GM23248 (cell line): ENCODE measurements at regions not wholly inside any gene's neighbourhood (a gene's known extent, or its start where the extent isn't known, plus 50 kb on each side); places are given as distances from the start of the nearest gene placed in this dataset.

ENCODE experiments used
- DNase-seq: peaks from one replicate; pipeline ENCODE4 v3.0.0-alpha.2; 2015
- H2AFZ ChIP-seq: fragments of 200-600 bp; sonication (generic); 2 replicates; pipeline ENCODE4 v1.6.1; 2016; ENCODE audit warnings: antibody characterized with exemption
- H3F3A ChIP-seq: fragments of 200-600 bp; sonication (generic); 2 replicates; pipeline ENCODE4 v1.6.1; 2016; ENCODE audit warnings: mild to moderate bottlenecking, antibody characterized with exemption, mixed run types; ENCODE audit not compliant: insufficient read depth
- H3K27ac ChIP-seq: fragments of 200-600 bp; sonication (generic); 2 replicates; pipeline ENCODE4 v1.5.1; 2016; ENCODE audit warnings: mild to moderate bottlenecking
- H3K27me3 ChIP-seq: fragments of 200-600 bp; sonication (generic); replicated peaks from 2 replicates; pipeline ENCODE4 v1.6.1; 2016; ENCODE audit warnings: mild to moderate bottlenecking; ENCODE audit not compliant: insufficient read depth
- H3K36me3 ChIP-seq: fragments of 200-600 bp; sonication (generic); 2 replicates; pipeline ENCODE4 v1.6.1; 2016; ENCODE audit warnings: low read depth, mild to moderate bottlenecking
- H3K4me1 ChIP-seq: fragments of 200-600 bp; sonication (generic); 2 replicates; pipeline ENCODE4 v1.6.1; 2016; ENCODE audit warnings: mild to moderate bottlenecking; ENCODE audit not compliant: insufficient read depth
- H3K4me2 ChIP-seq: fragments of 200-600 bp; sonication (generic); one replicate; pipeline ENCODE4 v1.6.1; 2016; ENCODE audit warnings: mild to moderate bottlenecking; ENCODE audit not compliant: unreplicated experiment
- H3K4me3 ChIP-seq: fragments of 200-600 bp; sonication (generic); 2 replicates; pipeline ENCODE4 v1.5.1; 2016; ENCODE audit warnings: mild to moderate bottlenecking
- H3K79me2 ChIP-seq: fragments of 200-600 bp; sonication (generic); 2 replicates; pipeline ENCODE4 v1.6.1; 2016; ENCODE audit warnings: mild to moderate bottlenecking; ENCODE audit not compliant: insufficient read depth
- H3K9ac ChIP-seq: fragments of 200-600 bp; sonication (generic); 2 replicates; pipeline ENCODE4 v1.6.1; 2016; ENCODE audit warnings: mild to moderate bottlenecking
- H3K9me2 ChIP-seq: fragments of 200-600 bp; sonication (generic); 2 replicates; pipeline ENCODE4 v1.6.1; 2016; ENCODE audit warnings: mixed run types, mild to moderate bottlenecking, moderate library complexity; ENCODE audit not compliant: insufficient read depth
- H3K9me3 ChIP-seq: fragments of 200-600 bp; sonication (generic); one replicate; pipeline ENCODE4 v1.6.1; 2017; ENCODE audit warnings: low read depth
- H4K20me1 ChIP-seq: fragments of 200-600 bp; sonication (generic); 2 replicates; pipeline ENCODE4 v1.6.0; 2016; ENCODE audit not compliant: insufficient read depth
- EZH2 ChIP-seq: fragments of 200-600 bp; sonication (generic); IDR thresholded peaks from 2 replicates; pipeline ENCODE4 v1.6.1; 2018; ENCODE audit warnings: antibody characterized with exemption, mild to moderate bottlenecking; ENCODE audit not compliant: insufficient read depth, poor library complexity, severe bottlenecking
- EZH2phosphoT487 ChIP-seq: fragments of 200-600 bp; sonication (generic); IDR thresholded peaks from 2 replicates; pipeline ENCODE4 v1.6.1; 2018; ENCODE audit warnings: antibody characterized with exemption, moderate library complexity, mild to moderate bottlenecking, low read depth; ENCODE audit not compliant: insufficient read depth
- WGBS, 2 experiments: methylation state at CpG; one replicate each; pipeline ENCODE4 v1.1.6; 2015 to 2017; ENCODE audit warnings: low lambda C conversion rate in 2 of 2, low coverage in 1 of 2; ENCODE audit errors: missing lambda C conversion rate in 2 of 2; 5-methylcytosine and 5-hydroxymethylcytosine counted together
- in situ Hi-C: fragments of 300-500 bp; cut with MboI; formaldehyde crosslinking; loops from 2 replicates; pipeline ENCODE4 v1.15.0; 2020

DNA sequence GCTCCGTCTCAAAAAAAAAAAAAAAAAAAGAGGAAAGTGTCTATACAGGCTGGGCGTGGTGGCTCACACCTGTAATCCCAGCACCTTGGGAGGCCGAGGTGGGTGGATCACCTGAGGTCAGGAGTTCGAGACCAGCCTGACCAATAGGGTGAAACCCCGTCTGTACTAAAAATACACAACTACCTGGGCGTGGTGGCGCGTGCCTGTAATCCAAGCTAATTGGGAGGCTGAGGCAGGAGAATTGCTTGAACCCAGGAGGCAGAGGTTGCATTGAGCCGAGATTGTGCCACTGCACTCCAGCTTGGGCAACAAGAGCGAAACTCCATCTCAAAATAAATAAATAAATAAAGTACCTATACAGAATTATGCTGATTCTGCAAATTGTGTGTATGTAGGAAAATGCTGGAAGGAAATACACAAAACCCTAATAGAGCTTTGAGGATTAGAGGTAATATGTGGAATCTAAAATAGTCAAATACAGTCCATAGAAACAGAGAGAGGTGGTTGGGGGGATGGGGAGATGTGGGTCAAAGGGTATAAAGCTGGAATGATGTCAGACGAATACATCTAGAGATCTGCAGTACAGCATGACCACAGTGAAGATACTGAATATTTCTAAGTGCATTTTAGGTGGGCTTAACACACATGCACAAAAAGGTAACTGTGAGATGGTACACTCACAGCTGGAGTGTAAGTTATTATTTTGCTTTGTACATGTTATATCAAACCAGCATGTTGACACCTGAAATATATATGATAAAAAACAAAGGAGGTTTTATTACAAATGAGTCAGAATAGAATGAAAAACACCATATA lies 174.5 kb upstream of the KLF14 start:
- Histone ChIP-seq H3K9me2 (no peaks in the 10 kb centered on the region), H3K4me1 (peaks cover 41% of the 10 kb centered on the region), H3K36me3 (peaks cover 64% of the 10 kb centered on the region), H3K27me3 (no peaks in the 10 kb centered on the region), H3K9ac (peak overlapping the region; percentile 100), H2AFZ (no peak overlapping the region), H3F3A (peaks cover 90% of the 10 kb centered on the region), H3K4me3 (peak overlapping the region; percentile 99), H4K20me1 (no peaks in the 10 kb centered on the region; the same call in 1 of the 2 replicates), H3K9me3 (no peaks in the 10 kb centered on the region), H3K4me2 (peak overlapping the region; percentile 94), H3K27ac (peak overlapping the region; percentile 98), H3K79me2 (peaks cover 91% of the 10 kb centered on the region)
- WGBS, 2 experiments, result 84 to 85% methylated on average over 8 to 11 of the region's 11 CpGs
- in situ Hi-C loops, result no loop called here
- peak; percentile 53 for DNase-seq
- TF ChIP-seq EZH2, result no peak
- TF ChIP-seq EZH2phosphoT487, result no peak

DNA sequence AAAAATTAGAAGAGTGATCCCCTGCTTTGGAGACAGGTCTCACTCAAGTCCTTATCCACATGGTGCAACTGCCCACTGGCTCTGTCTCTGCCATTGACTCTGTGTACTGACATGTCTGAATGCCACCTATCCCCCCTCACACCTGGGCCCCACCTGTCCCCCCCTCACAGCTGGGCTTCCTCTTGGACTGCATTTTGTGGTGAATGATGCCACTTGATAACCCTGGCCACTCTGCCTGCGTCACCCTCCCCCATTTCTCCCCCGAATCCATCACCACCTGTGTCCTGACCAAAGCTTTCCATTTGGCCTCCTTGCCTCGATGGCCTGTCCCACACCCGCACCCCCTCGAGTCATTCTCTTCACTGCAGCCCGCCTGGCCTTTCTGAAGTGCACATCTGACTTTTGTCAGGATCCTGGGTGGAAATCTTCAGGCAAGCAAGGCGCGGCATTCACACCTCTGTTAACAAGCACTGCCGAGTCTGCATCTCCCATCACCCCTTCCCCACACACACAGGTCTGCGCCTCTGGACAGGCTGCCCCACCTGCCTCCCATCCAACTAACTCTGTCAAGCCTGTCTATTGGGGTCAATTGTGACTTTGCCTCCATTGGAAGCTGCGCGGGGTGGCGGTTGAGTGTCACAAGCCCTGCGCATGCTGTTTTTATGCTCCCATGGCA lies 175.3 kb upstream of the KLF14 start:
- H3K27ac ChIP-seq, result peak overlapping the region; percentile 98
- no peak for TF ChIP-seq EZH2phosphoT487
- no peak for TF ChIP-seq EZH2
- peak overlapping the region; percentile 99 for H3K4me3 ChIP-seq
- in situ Hi-C loops, result no loop called here
- DNase-seq, result peak; percentile 45
- no peaks in the 10 kb centered on the region for H3K9me2 ChIP-seq
- no peak overlapping the region for H2AFZ ChIP-seq
- H3K9me3 ChIP-seq, result no peaks in the 10 kb centered on the region
- H3K79me2 ChIP-seq, result peaks cover 90% of the 10 kb centered on the region
- H4K20me1 ChIP-seq, result no peaks in the 10 kb centered on the region; the same call in 1 of the 2 replicates
- WGBS, 2 experiments, result 72 to 75% methylated on average over 14 of the region's 14 CpGs
- H3K4me2 ChIP-seq, result peak overlapping the region; percentile 94
- peaks cover 91% of the 10 kb centered on the region for H3F3A ChIP-seq
- peaks cover 64% of the 10 kb centered on the region for H3K36me3 ChIP-seq
- no peaks in the 10 kb centered on the region for H3K27me3 ChIP-seq
- peaks cover 41% of the 10 kb centered on the region for H3K4me1 ChIP-seq
- peak overlapping the region; percentile 100 for H3K9ac ChIP-seq

- H3K27me3 ChIP-seq, result no peaks in the 10 kb centered on the region
- peak overlapping the region; percentile 94 for H3K4me2 ChIP-seq
- no peaks in the 10 kb centered on the region for H3K9me2 ChIP-seq
- in situ Hi-C loops, result no loop called here
- peak overlapping the region; percentile 98 for H3K27ac ChIP-seq
- DNase-seq, result peak; percentile 79
- H4K20me1 ChIP-seq, result no peaks in the 10 kb centered on the region; the same call in 1 of the 2 replicates
- H3K9me3 ChIP-seq, result no peaks in the 10 kb centered on the region
- WGBS, 2 experiments, result 17 to 18% methylated on average over 9 of the region's 9 CpGs
- peaks cover 59% of the 10 kb centered on the region for H3K36me3 ChIP-seq
- H3K79me2 ChIP-seq, result peaks cover 90% of the 10 kb centered on the region
- no peak overlapping the region for H2AFZ ChIP-seq
- H3F3A ChIP-seq, result peaks cover 91% of the 10 kb centered on the region
- TF ChIP-seq EZH2phosphoT487, result no peak
- no peak for TF ChIP-seq EZH2
- peak overlapping the region; percentile 99 for H3K4me3 ChIP-seq
- H3K4me1 ChIP-seq, result peaks cover 41% of the 10 kb centered on the region
- H3K9ac ChIP-seq, result peak overlapping the region; percentile 100
These were observed 176.1 kb upstream of the KLF14 start for GRCh38 chr7:130909881-130910672.
